GM23338 (cell line): ENCODE measurements at regions not wholly inside any gene's neighbourhood (a gene's known extent, or its start where the extent isn't known, plus 50 kb on each side); places are given as distances from the start of the nearest gene placed in this dataset.
A peak's percentile ranks its signal among the peaks of the same experiment; 100 is the strongest.

Experiments used
- ATAC-seq: fragments of 200-7000 bp; cut with Tn5 transposase; 3 replicates; pipeline ENCODE4 v1.9.1; 2020
- DNase-seq: peaks from one replicate; pipeline ENCODE4 v3.0.0-alpha.2; 2015; ENCODE audit warnings: low spot score
- H2AFZ ChIP-seq: fragments of 200-600 bp; sonication (generic); 2 replicates; pipeline ENCODE4 v1.8.0; 2016; ENCODE audit warnings: antibody characterized with exemption, mild to moderate bottlenecking, moderate library complexity
- H3F3A ChIP-seq: fragments of 200-600 bp; sonication (generic); replicated peaks from 2 replicates; pipeline ENCODE4 v1.8.0; 2017; ENCODE audit warnings: antibody characterized with exemption, mixed run types, low read depth
- H3K27ac ChIP-seq: fragments of 200-600 bp; sonication (generic); 2 replicates; pipeline ENCODE4 v1.6.1; 2016; ENCODE audit warnings: low read depth
- H3K27me3 ChIP-seq: fragments of 200-600 bp; sonication (generic); 2 replicates; pipeline ENCODE4 v1.8.0; 2016; ENCODE audit warnings: mild to moderate bottlenecking, mixed run types, moderate library complexity; ENCODE audit not compliant: insufficient read depth
- H3K36me3 ChIP-seq: fragments of 200-600 bp; sonication (generic); 2 replicates; pipeline ENCODE4 v1.8.0; 2016; ENCODE audit warnings: mild to moderate bottlenecking; ENCODE audit not compliant: insufficient read depth
- H3K4me1 ChIP-seq: fragments of 200-600 bp; sonication (generic); 2 replicates; pipeline ENCODE4 v1.8.0; 2016; ENCODE audit warnings: mild to moderate bottlenecking, moderate library complexity; ENCODE audit not compliant: insufficient read depth
- H3K4me2 ChIP-seq: fragments of 200-600 bp; sonication (generic); 2 replicates; pipeline ENCODE4 v1.7.1; 2017; ENCODE audit warnings: mixed run types
- H3K4me3 ChIP-seq: fragments of 200-600 bp; sonication (generic); 2 replicates; pipeline ENCODE4 v1.6.1; 2016; ENCODE audit warnings: mixed run types
- H3K79me2 ChIP-seq: fragments of 200-600 bp; sonication (generic); replicated peaks from 2 replicates; pipeline ENCODE4 v1.8.0; 2017; ENCODE audit warnings: mild to moderate bottlenecking; ENCODE audit not compliant: insufficient read depth
- H3K9me2 ChIP-seq: fragments of 200-600 bp; sonication (generic); 2 replicates; pipeline ENCODE4 v1.8.0; 2017; ENCODE audit not compliant: insufficient read depth
- H4K20me1 ChIP-seq: fragments of 200-600 bp; sonication (generic); replicated peaks from 2 replicates; pipeline ENCODE4 v1.8.0; 2017; ENCODE audit warnings: mild to moderate bottlenecking; ENCODE audit not compliant: insufficient read depth
- H3K27ac Mint-ChIP-seq: 2 replicates; pipeline ENCODE4 v1.8.0; 2020; ENCODE audit warnings: inconsistent platforms, mild to moderate bottlenecking, moderate library complexity, mixed read lengths
- H3K27me3 Mint-ChIP-seq: 3 replicates; pipeline ENCODE4 v1.8.0; 2022; ENCODE audit warnings: low read depth, mild to moderate bottlenecking, moderate library complexity, mixed read lengths, inconsistent platforms; ENCODE audit not compliant: insufficient read depth, poor library complexity
- H3K36me3 Mint-ChIP-seq: 3 replicates; pipeline ENCODE4 v1.8.0; 2021; ENCODE audit warnings: low read depth, mild to moderate bottlenecking, inconsistent platforms, moderate library complexity, mixed read lengths
- H3K4me1 Mint-ChIP-seq: 3 replicates; pipeline ENCODE4 v1.8.0; 2020; ENCODE audit warnings: mild to moderate bottlenecking, inconsistent platforms, mixed read lengths
- H3K4me3 Mint-ChIP-seq: 3 replicates; pipeline ENCODE4 v1.8.0; 2021; ENCODE audit warnings: moderate library complexity, mild to moderate bottlenecking, inconsistent platforms, mixed read lengths
- H3K9me3 Mint-ChIP-seq: 3 replicates; pipeline ENCODE4 v1.8.0; 2020; ENCODE audit warnings: moderate library complexity, mild to moderate bottlenecking, inconsistent platforms, mixed read lengths
- CTCF ChIP-seq, 2 experiments: fragments of 200-600 bp in 1 of 2; sonication (generic) in 1 of 2; conservative IDR thresholded peaks; 2 replicates each; pipeline versions ENCODE4 v1.5.1 to v1.6.1; 2016 to 2017; ENCODE audit warnings: antibody characterized with exemption in 2 of 2, low read depth in 2 of 2, mild to moderate bottlenecking in 2 of 2, moderate library complexity in 1 of 2
- EZH2 ChIP-seq: fragments of 200-600 bp; sonication (generic); IDR thresholded peaks from one replicate; pipeline ENCODE4 v1.8.0; 2017; ENCODE audit warnings: antibody characterized with exemption, mild to moderate bottlenecking, low read depth; ENCODE audit not compliant: unreplicated experiment
- NANOG ChIP-seq: IDR thresholded peaks from 2 replicates; pipeline ENCODE4 v1.6.1; 2016; ENCODE audit warnings: antibody characterized with exemption, borderline replicate concordance
- POLR2AphosphoS5 ChIP-seq: IDR thresholded peaks from 2 replicates; pipeline ENCODE4 v1.6.1; 2016; ENCODE audit warnings: antibody characterized with exemption, low read depth
- STAT1 ChIP-seq: IDR thresholded peaks from one replicate; pipeline ENCODE4 v1.6.1; 2016; ENCODE audit warnings: antibody characterized with exemption; ENCODE audit not compliant: unreplicated experiment
- ZNF331 ChIP-seq: fragments of 250-450 bp; sonication (Bioruptor Pico); IDR thresholded peaks from 2 replicates; pipeline ENCODE4 v1.5.0; 2020; ENCODE audit warnings: low read depth, mild to moderate bottlenecking, moderate library complexity
- ZNF462 ChIP-seq: fragments of 250-450 bp; sonication (Bioruptor Pico); IDR thresholded peaks from 2 replicates; pipeline ENCODE4 v1.5.0; 2020; ENCODE audit warnings: mild to moderate bottlenecking, moderate library complexity

- Mint-ChIP-seq H3K4me1 (peaks cover 3% of the 10 kb centered on the region; the same call in 1 of the 3 replicates), H3K36me3 (no peaks in the 10 kb centered on the region), H3K9me3 (peaks cover 3% of the 10 kb centered on the region; the same call in 1 of the 3 replicates), H3K27me3 (peaks cover 3% of the 10 kb centered on the region), H3K27ac (no peak overlapping the region), H3K4me3 (no peak overlapping the region)
- DNase-seq, result no peak
- no peak overlapping the region for H3K27ac ChIP-seq
- ATAC-seq, result peak; percentile 52; the same call in 2 of the 3 replicates
- no peaks in the 10 kb centered on the region for H3K27me3 ChIP-seq
- H3K4me3 ChIP-seq, result no peak overlapping the region
- H3F3A ChIP-seq, result no peaks in the 10 kb centered on the region
- no peak overlapping the region for H3K4me2 ChIP-seq
- no peaks in the 10 kb centered on the region for H3K4me1 ChIP-seq
- no peak for TF ChIP-seq ZNF331 (CRISPR knock-in tag)
- no peak for TF ChIP-seq POLR2AphosphoS5
- TF ChIP-seq CTCF (conservative IDR thresholded peaks at IDR 0.05; ENCODE audit: low read depth in 2 of 2), result peak in 1 of 2 experiments; percentile 22; a peak in 1 of 4 replicates
- H4K20me1 ChIP-seq, result 0 out of 2 replicates have a peak, but pooled peaks cover 3% of the 10 kb centered on the region
- no peaks in the 10 kb centered on the region for H3K79me2 ChIP-seq
- H3K36me3 ChIP-seq, result no peaks in the 10 kb centered on the region
- H3K9me2 ChIP-seq, result no peaks in the 10 kb centered on the region
- no peak overlapping the region for H2AFZ ChIP-seq
These were observed 61.3 kb downstream of the NSMCE3 start for GRCh38 chr15:29208352-29208751.

- Histone ChIP-seq H3K4me1 (no peaks in the 10 kb centered on the region), H3K9me2 (no peaks in the 10 kb centered on the region), H3K4me3 (no peak overlapping the region), H2AFZ (no peak overlapping the region), H3K36me3 (no peaks in the 10 kb centered on the region), H4K20me1 (0 out of 2 replicates have a peak, but pooled peaks cover 3% of the 10 kb centered on the region), H3F3A (no peaks in the 10 kb centered on the region), H3K4me2 (no peak overlapping the region), H3K79me2 (no peaks in the 10 kb centered on the region), H3K27ac (no peak overlapping the region), H3K27me3 (no peaks in the 10 kb centered on the region)
- no peak for ATAC-seq
- Mint-ChIP-seq H3K36me3 (no peaks in the 10 kb centered on the region), H3K4me1 (peaks cover 3% of the 10 kb centered on the region; the same call in 1 of the 3 replicates), H3K4me3 (no peak overlapping the region), H3K27ac (no peak overlapping the region), H3K9me3 (peaks cover 3% of the 10 kb centered on the region; the same call in 1 of the 3 replicates), H3K27me3 (peaks cover 3% of the 10 kb centered on the region)
- DNase-seq, result no peak
- TF ChIP-seq STAT1 (no peak), EZH2 (no peak)
These were observed 61.9 kb downstream of the NSMCE3 start for GRCh38 chr15:29207758-29208108.

GRCh38 chr15:29207027-29207757, 62.4 kb downstream of the NSMCE3 start:
- no peak overlapping the region for H3K4me3 Mint-ChIP-seq
- H3K9me2 ChIP-seq, result no peaks in the 10 kb centered on the region
- H3K4me2 ChIP-seq, result no peak overlapping the region
- peaks cover 3% of the 10 kb centered on the region; the same call in 1 of the 3 replicates for H3K9me3 Mint-ChIP-seq
- H3K79me2 ChIP-seq, result no peaks in the 10 kb centered on the region
- H3K27me3 Mint-ChIP-seq, result peaks cover 3% of the 10 kb centered on the region
- no peaks in the 10 kb centered on the region for H3K36me3 ChIP-seq
- DNase-seq, result no peak
- no peaks in the 10 kb centered on the region for H3K27me3 ChIP-seq
- no peaks in the 10 kb centered on the region for H3F3A ChIP-seq
- H3K36me3 Mint-ChIP-seq, result no peaks in the 10 kb centered on the region
- ATAC-seq, result no peak
- H3K4me3 ChIP-seq, result no peak overlapping the region
- 0 out of 2 replicates have a peak, but pooled peaks cover 3% of the 10 kb centered on the region for H4K20me1 ChIP-seq
- H2AFZ ChIP-seq, result no peak overlapping the region
- H3K4me1 ChIP-seq, result no peaks in the 10 kb centered on the region
- no peak overlapping the region for H3K27ac Mint-ChIP-seq
- H3K27ac ChIP-seq, result no peak overlapping the region
- H3K4me1 Mint-ChIP-seq, result peaks cover 3% of the 10 kb centered on the region; the same call in 1 of the 3 replicates
- TF ChIP-seq ZNF331 (CRISPR knock-in tag) (no peak), ZNF462 (CRISPR knock-in tag) (no peak), NANOG (no peak)
